C4-2B (cell line): ENCODE measurements at regions not wholly inside any gene's neighbourhood (a gene's known extent, or its start where the extent isn't known, plus 50 kb on each side); places are given as distances from the start of the nearest gene placed in this dataset.

Source experiments
- CTCF ChIP-seq: fragments of 450-650 bp; conservative IDR thresholded peaks from 2 replicates; pipeline ENCODE4 v1.5.1; 2017; ENCODE audit warnings: mild to moderate bottlenecking
- ZFX ChIP-seq: fragments of 450-650 bp; IDR thresholded peaks from 2 replicates; pipeline ENCODE4 v1.6.1; 2017

- TF ChIP-seq CTCF (no peak), ZFX (no peak)
Measured at GRCh38 chr14:23712287-23712686, 76.1 kb downstream of the DHRS2 start.
